Hepatocyte (in vitro differentiated cells): ENCODE measurements at regions not wholly inside any gene's neighbourhood (a gene's known extent, or its start where the extent isn't known, plus 50 kb on each side); places are given as distances from the start of the nearest gene placed in this dataset.

Experiments used
- CTCF ChIP-seq: fragments of 200-600 bp; sonication (generic); IDR thresholded peaks from 2 replicates; pipeline ENCODE4 v1.5.1; 2016; ENCODE audit warnings: antibody characterized with exemption, mild to moderate bottlenecking; ENCODE audit not compliant: poor library complexity
- EZH2 ChIP-seq: fragments of 200-600 bp; sonication (generic); IDR thresholded peaks from 2 replicates; pipeline ENCODE4 v1.6.1; 2016; ENCODE audit warnings: antibody characterized with exemption, mild to moderate bottlenecking, borderline replicate concordance
- EZH2phosphoT487 ChIP-seq: fragments of 200-600 bp; sonication (generic); IDR thresholded peaks from one replicate; pipeline ENCODE4 v1.6.1; 2018; ENCODE audit warnings: antibody characterized with exemption, mild to moderate bottlenecking, low read depth, moderate library complexity; ENCODE audit not compliant: unreplicated experiment, severe bottlenecking

DNA sequence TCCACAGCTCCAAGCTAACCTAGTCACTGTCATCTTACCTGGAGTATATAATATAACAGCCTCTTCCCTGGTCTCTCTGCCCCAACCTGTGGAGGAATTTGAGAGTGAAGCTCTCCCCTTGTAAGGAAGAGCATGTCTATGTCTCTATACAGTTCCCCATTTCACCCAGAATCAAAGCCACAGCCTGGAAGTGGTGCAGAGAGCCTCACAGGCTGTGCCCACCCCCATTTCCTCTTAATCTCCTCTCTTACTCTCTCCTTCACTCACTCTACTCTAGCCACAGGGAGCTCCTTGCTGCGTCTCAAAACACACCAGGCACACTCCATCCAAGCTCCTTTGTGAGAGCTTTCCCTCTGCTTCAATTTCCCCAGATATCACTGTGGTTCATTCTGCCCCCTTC is 302.5 kb upstream of the ISX start:
- TF ChIP-seq CTCF (no peak), EZH2 (no peak), EZH2phosphoT487 (no peak)
